Breast epithelium (tissue), 4 donors: ENCODE measurements at regions not wholly inside any gene's neighbourhood (a gene's known extent, or its start where the extent isn't known, plus 50 kb on each side); places are given as distances from the start of the nearest gene placed in this dataset.

Experiments used
- DNase-seq, 2 donors: peaks; one replicate each; pipeline ENCODE4 v3.0.0-alpha.2; 2019; ENCODE audit warnings: low spot score in 2 of 2
- H3K27ac ChIP-seq, 2 donors: fragments of 200-600 bp; sonication (generic) in 1 of 2; one replicate each; pipeline ENCODE4 v1.5.1; 2016 to 2019; ENCODE audit warnings: mild to moderate bottlenecking in 1 of 2
- H3K27me3 ChIP-seq, 2 donors: fragments of 200-600 bp; sonication (generic) in 1 of 2; one replicate each; pipeline versions ENCODE4 v1.5.1 to v1.6.0; 2017 to 2019; ENCODE audit warnings: control low read depth in 1 of 2, mild to moderate bottlenecking in 1 of 2
- H3K36me3 ChIP-seq: fragments of 200-600 bp; one replicate; pipeline ENCODE4 v1.5.1; 2019
- H3K4me1 ChIP-seq, 2 donors: fragments of 200-600 bp; sonication (generic); one replicate each; pipeline ENCODE4 v1.5.1; 2016 to 2019; ENCODE audit warnings: control low read depth in 1 of 2
- H3K4me3 ChIP-seq, 3 donors: fragments of 200-600 bp; sonication (generic); 1 replicate in 2 of 3; 2 replicates in 1 of 3; pipeline ENCODE4 v1.5.1; 2016 to 2019; ENCODE audit warnings: mild to moderate bottlenecking in 3 of 3, moderate library complexity in 2 of 3
- H3K9me3 ChIP-seq, 2 donors: fragments of 200-600 bp; sonication (generic) in 1 of 2; one replicate each; pipeline ENCODE4 v1.5.1; 2016 to 2019; ENCODE audit warnings: control low read depth in 1 of 2
- POLR2A ChIP-seq: fragments of 450-650 bp; IDR thresholded peaks from one replicate; pipeline ENCODE4 v1.6.1; 2016; ENCODE audit warnings: antibody characterized with exemption, mild to moderate bottlenecking, moderate library complexity
- POLR2AphosphoS5 ChIP-seq, 3 donors: sonication (generic); formaldehyde crosslinking; IDR thresholded peaks; one replicate each; pipeline ENCODE4 v1.6.1; 2017; ENCODE audit warnings: antibody characterized with exemption in 3 of 3
- intact Hi-C: fragments of 100-400 bp; cut with DNase I; formaldehyde crosslinking; loops from one replicate; pipeline ENCODE4 v1.15.1; 2023; ENCODE audit warnings: low total_unique reads
- TF ChIP-seq, protein P1 (sequence below), 3 donors: fragments of 450-650 bp; IDR thresholded peaks; one replicate each; pipeline ENCODE4 v1.5.1; 2016 to 2017; ENCODE audit warnings: antibody characterized with exemption in 3 of 3, mild to moderate bottlenecking in 3 of 3, moderate library complexity in 3 of 3

GRCh38 chr3:1010228-1010627, 82.6 kb upstream of the CNTN6 start:
- TF ChIP-seq POLR2A, result no peak
- TF ChIP-seq, protein P1, sequence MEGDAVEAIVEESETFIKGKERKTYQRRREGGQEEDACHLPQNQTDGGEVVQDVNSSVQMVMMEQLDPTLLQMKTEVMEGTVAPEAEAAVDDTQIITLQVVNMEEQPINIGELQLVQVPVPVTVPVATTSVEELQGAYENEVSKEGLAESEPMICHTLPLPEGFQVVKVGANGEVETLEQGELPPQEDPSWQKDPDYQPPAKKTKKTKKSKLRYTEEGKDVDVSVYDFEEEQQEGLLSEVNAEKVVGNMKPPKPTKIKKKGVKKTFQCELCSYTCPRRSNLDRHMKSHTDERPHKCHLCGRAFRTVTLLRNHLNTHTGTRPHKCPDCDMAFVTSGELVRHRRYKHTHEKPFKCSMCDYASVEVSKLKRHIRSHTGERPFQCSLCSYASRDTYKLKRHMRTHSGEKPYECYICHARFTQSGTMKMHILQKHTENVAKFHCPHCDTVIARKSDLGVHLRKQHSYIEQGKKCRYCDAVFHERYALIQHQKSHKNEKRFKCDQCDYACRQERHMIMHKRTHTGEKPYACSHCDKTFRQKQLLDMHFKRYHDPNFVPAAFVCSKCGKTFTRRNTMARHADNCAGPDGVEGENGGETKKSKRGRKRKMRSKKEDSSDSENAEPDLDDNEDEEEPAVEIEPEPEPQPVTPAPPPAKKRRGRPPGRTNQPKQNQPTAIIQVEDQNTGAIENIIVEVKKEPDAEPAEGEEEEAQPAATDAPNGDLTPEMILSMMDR (IDR thresholded peaks at IDR 0.05), result no peak
- TF ChIP-seq POLR2AphosphoS5 (IDR thresholded peaks at IDR 0.05), result no peak
- H3K27ac ChIP-seq, result no peak overlapping the region
- no peaks in the 10 kb centered on the region for H3K27me3 ChIP-seq
- intact Hi-C loops, result no loop called here
- H3K4me3 ChIP-seq, result no peak overlapping the region
- DNase-seq, result no peak
- no peaks in the 10 kb centered on the region for H3K4me1 ChIP-seq
- peaks cover 0 to 4% of the 10 kb centered on the region in 2 donors for H3K9me3 ChIP-seq
- no peaks in the 10 kb centered on the region for H3K36me3 ChIP-seq

DNA sequence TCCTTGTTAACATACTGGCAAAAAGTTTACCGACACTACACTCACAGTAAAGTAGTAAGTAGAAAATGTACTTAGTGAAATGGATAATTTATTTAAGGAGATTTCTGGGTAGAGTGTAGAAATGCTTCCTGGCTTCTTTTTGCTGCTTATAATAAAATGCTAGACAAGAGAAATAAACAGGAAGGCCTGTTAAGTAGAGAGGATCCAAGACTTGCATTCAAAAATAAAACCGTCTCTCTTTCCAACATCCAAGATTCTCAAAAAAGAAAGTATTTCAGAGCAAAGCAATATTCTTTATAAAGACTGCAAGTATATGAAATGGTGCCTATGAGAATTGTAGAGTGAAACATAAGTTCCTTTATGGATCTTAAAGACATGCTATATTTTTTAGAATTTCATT, 77.0 kb upstream of the CNTN6 start:
- Histone ChIP-seq H3K4me3 (no peak overlapping the region), H3K4me1 (no peaks in the 10 kb centered on the region), H3K27me3 (no peaks in the 10 kb centered on the region), H3K9me3 (no peaks in the 10 kb centered on the region), H3K36me3 (no peaks in the 10 kb centered on the region), H3K27ac (no peak overlapping the region)
- no peak for DNase-seq
- intact Hi-C loops, result no loop called here
- no peak for TF ChIP-seq POLR2AphosphoS5 (IDR thresholded peaks at IDR 0.05)
- TF ChIP-seq, protein P1 (IDR thresholded peaks at IDR 0.05), result no peak
- no peak for TF ChIP-seq POLR2A

- Histone ChIP-seq H3K4me3 (no peak overlapping the region), H3K9me3 (no peaks in the 10 kb centered on the region), H3K4me1 (no peaks in the 10 kb centered on the region), H3K27ac (no peak overlapping the region), H3K36me3 (no peaks in the 10 kb centered on the region), H3K27me3 (no peaks in the 10 kb centered on the region)
- no peak for DNase-seq
- intact Hi-C loops, result no loop called here
- TF ChIP-seq POLR2AphosphoS5 (IDR thresholded peaks at IDR 0.05), result no peak
- TF ChIP-seq, protein P1 (IDR thresholded peaks at IDR 0.05), result no peak
- TF ChIP-seq POLR2A, result no peak
Measured at GRCh38 chr3:1017870-1018269, 75.0 kb upstream of the CNTN6 start.

DNA sequence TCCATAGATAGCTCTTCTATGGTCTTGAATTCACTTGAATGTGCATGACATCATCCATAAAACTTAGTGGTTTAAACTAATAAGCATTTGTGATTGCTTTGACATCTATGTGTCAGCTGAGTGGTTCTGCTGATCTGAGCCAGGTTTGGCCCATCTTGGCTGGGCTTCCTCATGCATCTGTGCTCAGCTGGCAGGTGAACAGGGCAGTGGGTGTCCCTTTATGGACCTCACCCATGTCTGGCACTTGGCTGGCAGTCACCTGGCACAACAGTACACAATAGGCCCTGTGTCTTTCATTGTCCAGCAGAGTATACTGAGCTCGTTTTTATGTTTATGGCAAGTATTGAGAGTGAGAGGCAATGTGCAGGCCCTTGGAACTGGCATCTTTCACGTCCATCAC, 73.7 kb upstream of the CNTN6 start:
- Histone ChIP-seq H3K4me1 (no peaks in the 10 kb centered on the region), H3K27me3 (no peaks in the 10 kb centered on the region)
- DNase-seq, result no peak

DNA sequence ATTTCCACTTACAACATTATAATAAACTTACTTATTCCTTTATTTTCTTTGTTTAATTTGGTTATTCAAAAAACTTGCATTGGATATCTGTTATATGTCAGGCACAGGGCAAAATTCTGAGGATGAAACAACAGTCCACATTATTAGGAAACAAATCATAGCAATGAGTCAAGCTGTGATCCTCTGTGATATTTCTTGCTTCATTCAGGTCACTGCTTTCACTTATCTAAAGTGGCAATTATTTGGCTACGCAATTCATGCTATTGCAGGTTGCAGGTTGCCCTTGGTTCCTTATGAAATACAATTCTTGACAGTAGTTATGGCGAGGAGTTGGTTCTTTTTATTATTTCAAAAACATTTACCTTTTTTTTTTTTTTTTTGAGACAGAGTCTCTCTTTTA, 66.4 kb upstream of the CNTN6 start:
- Histone ChIP-seq H3K4me3 (no peak overlapping the region), H3K27ac (no peak overlapping the region), H3K9me3 (no peaks in the 10 kb centered on the region), H3K27me3 (no peaks in the 10 kb centered on the region), H3K36me3 (no peaks in the 10 kb centered on the region), H3K4me1 (no peaks in the 10 kb centered on the region)
- TF ChIP-seq, protein P1 (IDR thresholded peaks at IDR 0.05), result no peak
- no peak for TF ChIP-seq POLR2AphosphoS5 (IDR thresholded peaks at IDR 0.05)
- no peak for TF ChIP-seq POLR2A
- no peak for DNase-seq
- intact Hi-C loops, result no loop called here

More for the DNA sequence above, 73.7 kb upstream of the CNTN6 start:
- TF ChIP-seq, protein P1 (IDR thresholded peaks at IDR 0.05), result no peak
- TF ChIP-seq POLR2A, result no peak
- TF ChIP-seq POLR2AphosphoS5 (IDR thresholded peaks at IDR 0.05), result no peak
- Histone ChIP-seq H3K4me3 (no peak overlapping the region), H3K9me3 (no peaks in the 10 kb centered on the region), H3K27ac (no peak overlapping the region), H3K36me3 (no peaks in the 10 kb centered on the region)
- intact Hi-C loops, result no loop called here
